DMS79 treated with DMSO at 0.1 percent for 48 hours (cell line): ENCODE measurements at regions not wholly inside any gene's neighbourhood (a gene's known extent, or its start where the extent isn't known, plus 50 kb on each side); places are given as distances from the start of the nearest gene placed in this dataset.
"Not testable (repeated sequence)": the region's sequence is repeated elsewhere in the genome, so short reads cannot be mapped to it uniquely, and the experiment has no call there.

ENCODE experiments used
- DNase-seq: peaks from one replicate; lab custom pipeline; 2025; lab: John Stamatoyannopoulos, UW

DNA sequence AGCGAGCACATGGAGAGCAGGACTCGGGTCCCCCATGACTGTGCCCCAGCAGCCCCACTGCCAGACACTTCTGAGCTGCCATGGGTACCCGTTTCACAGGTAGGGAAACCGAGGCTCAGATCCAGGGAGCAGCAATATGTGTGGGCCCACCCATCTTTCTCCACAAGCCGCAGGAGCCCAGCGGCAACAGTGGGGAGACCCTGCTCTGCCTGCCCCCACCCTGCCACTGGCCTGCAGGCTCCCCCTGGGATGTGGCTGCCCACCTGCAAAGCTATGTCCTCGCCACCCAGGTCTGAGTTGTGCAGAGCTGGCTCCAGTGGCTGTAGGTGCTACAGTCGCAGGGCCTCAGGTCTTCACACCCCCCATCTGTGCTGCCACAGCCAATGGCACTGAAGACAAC is 50.6 kb upstream of the C1QTNF9B start:
- no peak for DNase-seq

DNA sequence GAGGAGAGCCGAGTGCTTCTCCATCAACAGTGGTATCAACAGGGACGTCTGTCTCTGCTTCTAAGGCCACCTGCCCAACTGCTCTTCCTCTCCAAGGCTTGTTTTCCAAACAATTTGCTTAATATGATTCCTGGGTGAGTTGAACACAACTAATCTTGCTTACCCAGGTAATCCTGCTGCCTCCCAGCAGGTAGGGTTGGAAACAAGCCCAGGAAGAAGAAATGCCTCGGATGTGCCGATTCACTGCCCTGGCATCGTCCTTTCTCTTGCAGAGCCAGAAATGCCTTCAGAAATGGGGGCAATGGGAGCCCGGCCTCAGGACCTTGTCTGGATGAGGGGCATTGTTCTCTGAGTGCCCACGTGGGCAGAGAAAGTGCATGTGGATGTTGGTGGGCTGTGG is 51.9 kb upstream of the C1QTNF9B start:
- no peak for DNase-seq

DNA sequence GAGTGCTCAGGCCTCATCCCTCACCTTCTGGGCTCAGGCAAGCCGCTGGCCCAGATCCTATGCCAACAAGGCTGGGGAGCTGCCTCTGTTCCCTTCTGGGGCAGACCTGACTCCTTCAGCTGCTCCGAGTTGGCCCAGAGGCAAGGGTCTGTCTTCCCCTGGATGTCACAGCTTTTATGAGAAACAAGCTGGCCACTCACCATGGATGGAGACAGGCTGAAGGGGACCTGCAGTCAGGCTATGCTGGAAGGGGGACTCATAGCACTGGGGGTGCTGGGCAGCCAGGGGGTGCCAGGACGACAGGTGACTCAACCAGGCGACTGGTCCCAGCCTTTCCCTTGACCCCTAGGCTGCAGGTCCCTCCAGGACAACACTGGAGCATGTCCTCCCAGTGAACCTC is 52.4 kb upstream of the C1QTNF9B start:
- DNase-seq: no peak

DNA sequence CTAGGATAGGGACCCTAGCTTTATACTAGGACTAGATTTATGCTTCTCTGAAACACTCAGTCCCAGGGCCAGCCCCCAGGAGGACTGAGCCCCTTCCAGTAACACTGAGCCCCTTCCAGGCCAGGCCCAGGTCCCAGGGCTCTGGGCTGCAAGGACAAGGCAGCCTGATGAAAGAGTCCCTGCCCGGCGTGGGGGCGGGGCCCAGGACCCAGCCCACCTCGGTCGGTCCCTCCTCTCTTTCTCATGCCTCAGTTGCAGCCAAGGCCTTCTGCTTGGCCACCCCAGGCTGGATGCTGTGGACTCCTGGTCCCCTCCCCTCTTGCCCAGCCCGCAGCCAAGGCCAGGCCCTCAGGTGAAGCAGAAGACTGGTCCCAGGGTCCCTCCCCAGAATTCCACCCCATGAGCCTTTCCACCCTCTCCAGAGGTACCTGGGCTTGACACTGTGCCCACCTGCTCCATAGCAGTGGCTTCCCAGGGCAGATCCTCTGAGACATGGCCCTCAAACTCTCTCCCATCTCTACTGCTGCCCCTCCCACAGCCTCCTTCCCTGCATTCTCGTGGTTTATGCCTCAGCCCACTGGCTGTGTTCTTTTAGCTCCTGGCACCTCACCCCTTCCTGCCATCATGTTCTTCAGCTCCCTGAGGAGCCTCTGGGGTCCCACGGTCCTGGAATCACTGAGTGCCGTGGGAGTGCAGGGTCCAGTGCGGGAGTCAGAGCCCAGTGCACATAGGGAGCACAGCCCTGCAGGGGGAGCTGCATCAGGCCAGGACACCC is 53.6 kb upstream of the C1QTNF9B start:
- DNase-seq: no peak

GRCh38 chr13:23952796-23953195 is 55.5 kb upstream of the C1QTNF9B start:
- no peak for DNase-seq

GRCh38 chr13:23953860-23954512 is 56.7 kb upstream of the C1QTNF9B start:
- DNase-seq: no peak

DNA sequence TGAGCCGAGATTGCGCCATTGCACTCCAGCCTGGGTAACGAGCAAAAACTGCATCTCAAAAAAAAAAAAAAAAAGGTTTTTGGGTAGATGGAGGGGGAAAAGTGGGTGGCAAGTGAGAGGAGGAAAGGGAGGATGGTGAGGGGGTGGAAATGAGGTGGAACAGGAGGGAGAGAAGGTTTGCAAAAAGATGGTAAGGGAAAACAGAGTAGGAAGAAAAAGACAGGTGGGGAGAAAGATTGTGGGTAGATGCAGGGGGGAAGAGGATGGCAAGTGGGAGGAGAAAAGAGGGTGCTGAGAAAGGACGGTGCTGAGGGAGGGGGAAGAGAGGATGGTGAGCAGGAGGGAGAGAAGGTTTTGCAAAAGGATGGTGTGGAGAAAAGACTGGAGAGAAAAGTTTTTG is 57.8 kb upstream of the C1QTNF9B start:
- no peak for DNase-seq

DNA sequence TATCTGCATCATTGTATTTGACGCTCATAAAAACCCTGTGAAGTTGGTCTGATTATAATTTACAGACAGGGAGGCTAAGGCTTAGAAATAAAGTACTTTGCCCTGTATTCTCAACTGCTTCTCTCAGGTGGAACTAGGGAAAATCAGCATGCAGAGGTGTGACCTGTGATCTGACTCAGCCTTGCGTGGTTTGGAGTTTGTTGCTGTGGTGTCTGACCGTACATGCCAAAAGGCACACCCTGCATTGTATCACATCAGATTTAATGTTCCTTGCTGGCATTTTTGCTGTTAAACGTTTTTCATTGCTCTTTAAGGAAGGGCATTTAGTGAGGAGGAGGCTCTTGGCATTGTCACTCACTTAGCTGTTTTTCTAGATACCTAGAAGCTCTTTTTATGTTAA is 58.8 kb upstream of the C1QTNF9B start:
- DNase-seq: no peak

GRCh38 chr13:23957981-23958380 is 60.7 kb upstream of the C1QTNF9B start:
- DNase-seq: no peak

DNA sequence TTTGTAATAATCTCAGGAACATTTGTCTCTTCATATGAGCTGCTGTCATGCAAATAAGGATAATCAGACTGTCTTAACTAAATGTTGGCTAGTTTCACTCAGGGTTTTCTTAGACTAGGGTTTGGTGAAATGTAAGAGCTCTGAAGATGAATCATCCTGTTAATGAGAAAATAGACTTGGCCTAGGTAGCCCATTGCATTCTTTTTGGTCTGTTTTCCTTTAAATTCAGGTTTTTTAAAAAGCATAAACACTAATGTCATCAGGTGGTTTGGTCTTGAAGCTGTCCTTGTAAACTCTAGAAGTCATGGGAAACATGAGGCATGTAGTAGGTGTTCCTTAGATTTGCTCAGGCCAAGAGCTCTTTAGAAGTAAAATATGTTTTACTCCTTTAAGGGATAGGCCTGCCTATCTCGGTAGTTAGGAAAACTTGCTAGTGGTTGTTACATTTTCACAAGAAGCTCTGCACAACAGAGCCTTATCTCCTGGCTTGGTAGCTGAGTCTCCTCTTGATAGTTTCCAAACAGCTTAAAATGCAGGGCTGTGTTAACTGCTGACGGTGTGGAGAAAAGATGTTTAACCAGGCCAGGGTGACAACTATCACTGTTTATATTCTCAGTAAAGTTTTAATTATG is 62.0 kb upstream of the C1QTNF9B start:
- no peak for DNase-seq

DNA sequence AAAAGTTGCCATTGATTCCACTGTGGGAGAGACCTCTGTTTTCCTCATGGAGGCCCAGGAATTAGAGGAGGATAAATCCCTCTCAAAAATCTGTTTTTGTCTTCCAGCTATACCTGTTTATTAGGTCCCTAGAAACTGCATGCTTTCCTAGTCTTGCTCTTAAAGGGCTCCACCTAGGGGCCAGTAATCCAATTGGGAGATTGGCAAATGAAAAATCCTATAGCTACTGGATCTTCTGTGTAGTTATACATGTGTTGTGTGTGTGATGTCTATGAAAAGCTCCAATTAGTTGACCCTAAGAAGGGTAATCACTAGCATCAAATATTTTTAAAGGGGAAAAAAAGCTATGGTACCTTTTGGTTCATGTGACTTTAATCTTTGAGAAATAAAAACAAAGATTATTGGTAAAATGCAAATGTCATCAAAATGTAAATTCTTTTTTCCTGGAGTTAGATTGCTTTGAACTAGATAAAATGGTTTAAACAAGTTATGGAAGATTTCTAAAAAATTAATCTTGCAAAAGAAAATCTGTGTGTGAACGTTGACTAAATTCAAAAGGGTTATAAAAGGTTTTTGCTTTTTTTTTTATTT is 63.4 kb upstream of the C1QTNF9B start:
- DNase-seq: peak; percentile 8

GRCh38 chr13:23963184-23963931 is 66.1 kb upstream of the C1QTNF9B start:
- DNase-seq: no peak

DNA sequence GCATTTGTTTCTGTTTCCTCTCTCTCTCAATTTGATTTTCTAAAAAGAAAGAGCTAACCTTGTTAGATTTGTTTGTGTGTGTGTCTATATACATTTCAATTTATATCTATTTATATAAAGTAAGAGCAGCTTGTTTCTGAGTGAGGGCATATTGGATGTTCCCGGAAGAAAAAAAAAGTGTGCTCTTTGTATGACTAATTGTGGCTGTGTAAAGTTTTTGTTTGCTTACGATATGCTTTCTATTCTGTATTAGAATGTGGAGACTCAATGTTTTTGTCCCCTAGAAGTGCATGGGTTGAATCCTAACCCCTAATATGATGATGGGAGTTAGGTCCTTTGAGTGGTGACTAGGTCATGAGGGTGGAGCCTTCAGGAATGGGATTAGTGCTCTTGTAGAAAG is 66.6 kb upstream of the C1QTNF9B start:
- DNase-seq: no peak

DNA sequence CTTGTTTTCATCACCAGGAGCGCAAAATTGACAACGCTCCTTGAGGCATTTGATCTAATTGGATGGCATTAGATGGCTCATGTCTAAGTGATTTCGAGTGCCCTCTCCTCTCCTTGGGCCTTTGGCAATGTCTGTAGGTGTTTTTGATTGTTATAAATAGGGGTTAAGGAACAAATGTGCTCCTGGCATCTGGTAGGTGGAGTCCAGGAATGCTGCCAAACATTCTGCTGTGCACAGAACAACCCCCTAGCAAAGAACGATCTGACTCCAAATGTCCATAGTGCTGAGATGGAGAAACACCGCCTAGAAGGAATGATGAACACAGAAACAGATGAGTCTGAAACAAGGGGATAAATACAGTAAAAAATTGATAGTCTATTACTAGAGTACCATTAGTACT is 68.0 kb upstream of the C1QTNF9B start:
- DNase-seq: peak; percentile 69

GRCh38 chr13:23966221-23966690 is 69.0 kb upstream of the C1QTNF9B start:
- DNase-seq: no peak

DNA sequence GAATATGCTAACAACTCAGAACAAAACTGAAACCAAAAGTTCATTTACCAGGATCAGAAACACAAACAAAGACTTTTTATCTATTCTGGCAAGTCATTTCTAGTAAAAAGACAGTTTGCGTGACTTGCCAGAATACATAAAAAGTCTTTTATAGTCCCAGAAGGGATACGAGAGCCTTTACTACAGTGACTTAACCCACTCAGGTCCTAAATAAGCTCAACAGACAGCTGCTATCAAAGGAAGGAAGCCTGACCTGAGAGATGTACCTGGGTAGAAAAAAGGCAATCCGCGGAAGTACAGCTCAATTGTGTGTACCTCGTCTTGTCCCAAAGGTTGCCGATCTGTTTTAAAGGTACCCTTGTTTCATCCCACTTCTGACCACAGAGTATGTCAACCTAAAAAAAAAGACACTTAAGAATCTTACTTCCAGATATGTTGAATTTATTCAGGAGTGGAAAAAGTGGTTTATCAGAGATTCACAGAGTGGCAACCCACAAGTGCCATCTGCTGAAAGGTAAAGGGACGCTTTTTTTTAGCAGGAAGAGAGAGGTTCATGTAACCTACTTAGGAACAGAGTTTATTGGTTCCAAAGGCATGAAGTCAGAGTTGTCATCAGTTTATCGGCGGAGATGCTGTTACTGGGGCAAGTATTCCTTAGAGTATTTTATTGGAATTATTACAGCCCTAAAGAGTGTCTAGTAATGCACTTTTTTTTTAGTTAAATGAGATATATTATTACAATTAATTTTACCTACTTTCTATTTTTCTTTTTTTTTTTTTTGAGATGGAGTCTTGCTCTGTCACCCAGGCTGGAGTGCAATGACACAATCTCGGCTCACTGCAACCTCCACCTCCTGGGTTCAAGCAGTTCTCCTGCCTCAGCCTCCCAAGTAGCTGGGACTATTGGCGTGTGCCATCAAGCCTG is 69.7 kb upstream of the C1QTNF9B start:
- DNase-seq: peak; percentile 6

DNA sequence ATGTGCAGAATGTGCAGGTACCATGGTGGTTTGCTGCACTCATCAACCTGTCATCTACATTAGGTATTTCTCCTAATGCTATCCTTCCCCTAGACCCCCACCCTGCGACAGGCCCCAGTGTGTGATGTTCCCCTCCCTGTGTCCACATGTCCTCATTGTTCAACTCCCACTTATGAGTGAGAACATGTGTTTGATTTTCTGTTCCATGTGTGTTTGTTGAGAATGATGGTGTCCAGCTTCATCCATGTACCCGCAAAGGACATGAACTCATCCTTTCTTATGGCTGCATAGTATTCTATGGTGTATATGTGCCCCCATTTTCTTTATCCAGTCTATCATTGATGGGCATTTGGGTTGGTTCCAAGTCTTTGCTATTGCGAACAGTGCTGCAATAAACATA is 70.5 kb upstream of the C1QTNF9B start:
- not testable (repeated sequence) for DNase-seq

DNA sequence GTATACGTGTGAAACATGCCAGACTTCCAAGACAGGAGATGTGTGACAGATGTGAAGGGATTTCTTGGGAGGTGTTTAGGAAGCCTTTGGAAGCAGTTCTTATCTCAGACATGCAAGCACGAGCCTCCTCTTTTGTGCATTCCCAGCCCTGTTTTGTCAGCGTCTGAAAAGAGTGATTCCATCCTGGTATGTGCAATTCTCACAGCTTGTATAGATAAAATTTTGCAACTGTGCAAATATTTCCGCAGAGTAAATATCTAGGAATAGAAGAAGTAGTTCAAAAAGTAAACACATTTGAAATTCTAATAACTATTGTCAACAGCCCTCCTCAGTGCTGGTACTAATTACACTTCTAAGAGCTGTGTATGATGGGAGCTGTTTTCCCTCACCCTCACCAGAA is 72.3 kb upstream of the C1QTNF9B start:
- no peak for DNase-seq

DNA sequence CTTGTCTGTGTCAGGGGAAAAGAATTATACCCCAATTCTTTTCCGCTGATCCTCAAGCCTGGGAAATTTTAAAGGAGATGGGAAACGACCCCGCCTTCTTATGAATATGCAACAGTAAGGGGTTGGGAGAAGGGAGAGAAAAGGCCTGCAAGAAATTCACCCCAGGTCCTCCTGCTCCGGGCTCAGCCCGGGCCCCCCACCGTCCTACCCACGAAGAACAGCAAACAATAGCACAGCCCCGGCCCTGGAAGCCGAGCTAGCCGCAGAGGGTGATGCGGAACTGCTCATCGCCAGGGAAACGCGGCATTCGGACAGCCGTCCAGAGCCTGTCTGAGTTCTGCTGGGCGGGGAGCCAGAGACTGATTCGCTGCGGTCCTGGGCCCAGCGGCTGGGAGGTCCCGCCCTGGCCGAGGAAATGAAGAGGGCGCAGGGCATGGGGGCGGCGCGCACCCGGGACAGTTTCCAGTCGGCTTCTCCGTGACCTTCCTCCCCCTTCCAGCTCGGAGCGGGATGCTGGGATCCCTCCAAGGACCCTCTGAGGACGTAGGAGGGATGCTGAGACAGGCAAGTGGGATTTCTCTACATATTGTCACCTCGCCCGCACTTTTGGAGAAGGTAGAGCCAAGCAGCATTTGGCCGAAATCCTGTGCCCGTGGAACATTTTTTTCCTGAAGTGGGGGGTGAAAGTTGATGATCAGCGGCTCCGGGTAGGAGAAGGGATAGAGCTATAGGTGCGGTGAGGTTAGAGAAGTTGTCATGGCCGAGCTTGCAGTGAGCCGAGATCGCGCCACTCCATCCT is 82.3 kb upstream of the C1QTNF9B start:
- DNase-seq: peak; percentile 41

- peak; percentile 53 for DNase-seq
These were observed 82.9 kb upstream of the C1QTNF9B start for GRCh38 chr13:23980160-23980551.
